Left lung (tissue), 4 donors: ENCODE measurements at regions not wholly inside any gene's neighbourhood (a gene's known extent, or its start where the extent isn't known, plus 50 kb on each side); places are given as distances from the start of the nearest gene placed in this dataset.

Experiments
- ATAC-seq: fragments of 200-7000 bp; cut with Tn5 transposase; one replicate; pipeline ENCODE4 v1.9.1; 2020; ENCODE audit warnings: moderate library complexity
- DNase-seq, 4 donors: peaks; one replicate each; pipeline ENCODE4 v3.0.0-alpha.2; 2013 to 2020
- H3K27ac ChIP-seq, 2 donors: fragments of 200-600 bp; sonication (generic) in 1 of 2; one replicate each; pipeline versions ENCODE4 v1.5.0 to v1.8.0; 2020 to 2021
- H3K27me3 ChIP-seq, 2 donors: fragments of 200-600 bp; sonication (generic) in 1 of 2; one replicate each; pipeline versions ENCODE4 v1.5.0 to v1.8.0; 2020 to 2021
- H3K36me3 ChIP-seq, 2 donors: fragments of 200-600 bp; sonication (generic) in 1 of 2; one replicate each; pipeline versions ENCODE4 v1.5.0 to v1.8.0; 2020 to 2021
- H3K4me1 ChIP-seq, 2 donors: fragments of 200-600 bp; one replicate each; pipeline ENCODE4 v1.8.0; 2021
- H3K4me3 ChIP-seq, 2 donors: fragments of 200-600 bp; sonication (generic) in 1 of 2; one replicate each; pipeline versions ENCODE4 v1.5.0 to v1.8.0; 2020 to 2021; ENCODE audit warnings: mild to moderate bottlenecking in 1 of 2
- H3K9me3 ChIP-seq, 2 donors: fragments of 200-600 bp; sonication (generic) in 1 of 2; one replicate each; pipeline versions ENCODE4 v1.5.0 to v1.8.0; 2020 to 2021
- intact Hi-C, 2 donors: fragments of 100-400 bp; cut with DNase I; formaldehyde crosslinking; loops; one replicate each; pipeline versions ENCODE4 v1.11.2 to v1.14.2; 2022
- TF ChIP-seq, protein P1 (sequence below), 2 donors: fragments of 200-600 bp; sonication (generic) in 1 of 2; IDR thresholded peaks; one replicate each; pipeline versions ENCODE4 v1.5.0 to v1.8.0; 2021; ENCODE audit warnings: antibody characterized with exemption in 2 of 2
- donor health status: DM: no; HTN: yes; CAD: no.
- donor health status: DM: no; HTN: no; CAD: no.

- intact Hi-C loops: no loop called here
- Histone ChIP-seq H3K27me3 (no peaks in the 10 kb centered on the region), H3K36me3 (no peaks in the 10 kb centered on the region), H3K27ac (no peak overlapping the region), H3K4me1 (no peaks in the 10 kb centered on the region), H3K4me3 (no peak overlapping the region), H3K9me3 (no peaks in the 10 kb centered on the region)
- TF ChIP-seq, protein P1, sequence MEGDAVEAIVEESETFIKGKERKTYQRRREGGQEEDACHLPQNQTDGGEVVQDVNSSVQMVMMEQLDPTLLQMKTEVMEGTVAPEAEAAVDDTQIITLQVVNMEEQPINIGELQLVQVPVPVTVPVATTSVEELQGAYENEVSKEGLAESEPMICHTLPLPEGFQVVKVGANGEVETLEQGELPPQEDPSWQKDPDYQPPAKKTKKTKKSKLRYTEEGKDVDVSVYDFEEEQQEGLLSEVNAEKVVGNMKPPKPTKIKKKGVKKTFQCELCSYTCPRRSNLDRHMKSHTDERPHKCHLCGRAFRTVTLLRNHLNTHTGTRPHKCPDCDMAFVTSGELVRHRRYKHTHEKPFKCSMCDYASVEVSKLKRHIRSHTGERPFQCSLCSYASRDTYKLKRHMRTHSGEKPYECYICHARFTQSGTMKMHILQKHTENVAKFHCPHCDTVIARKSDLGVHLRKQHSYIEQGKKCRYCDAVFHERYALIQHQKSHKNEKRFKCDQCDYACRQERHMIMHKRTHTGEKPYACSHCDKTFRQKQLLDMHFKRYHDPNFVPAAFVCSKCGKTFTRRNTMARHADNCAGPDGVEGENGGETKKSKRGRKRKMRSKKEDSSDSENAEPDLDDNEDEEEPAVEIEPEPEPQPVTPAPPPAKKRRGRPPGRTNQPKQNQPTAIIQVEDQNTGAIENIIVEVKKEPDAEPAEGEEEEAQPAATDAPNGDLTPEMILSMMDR (IDR thresholded peaks at IDR 0.05): no peak
- ATAC-seq (no peak), DNase-seq (no peak)
Measured at GRCh38 chr1:58430421-58431275, 115.9 kb downstream of the OMA1 start.

DNA sequence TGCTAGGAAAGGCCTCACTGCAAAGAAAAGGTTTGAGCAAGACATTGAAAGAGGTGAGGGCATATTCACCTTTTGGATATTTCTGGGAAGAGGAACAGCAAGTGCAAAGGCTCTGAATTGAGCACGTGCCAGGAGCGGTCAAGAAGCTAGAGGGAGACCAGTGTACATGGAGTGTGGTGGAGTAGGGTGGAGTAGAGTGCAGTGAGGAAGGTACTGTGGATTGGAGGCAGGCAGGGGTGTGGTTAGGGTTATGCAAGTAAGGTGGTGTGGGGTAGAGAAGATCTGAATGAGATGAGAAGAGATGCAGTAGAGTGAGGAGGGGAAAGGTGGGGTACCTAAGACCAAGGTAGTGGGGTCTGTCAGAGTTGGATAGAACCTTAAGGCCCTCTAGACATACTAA, 119.6 kb downstream of the OMA1 start:
- H3K27ac ChIP-seq: no peak overlapping the region
- H3K27me3 ChIP-seq: no peaks in the 10 kb centered on the region
- no peaks in the 10 kb centered on the region for H3K9me3 ChIP-seq
- DNase-seq: no peak
- H3K4me1 ChIP-seq: no peaks in the 10 kb centered on the region
- ATAC-seq: no peak
- H3K36me3 ChIP-seq: no peaks in the 10 kb centered on the region
- H3K4me3 ChIP-seq: no peak overlapping the region
- TF ChIP-seq, protein P1 (IDR thresholded peaks at IDR 0.05): no peak
- intact Hi-C loops: no loop called here

DNA sequence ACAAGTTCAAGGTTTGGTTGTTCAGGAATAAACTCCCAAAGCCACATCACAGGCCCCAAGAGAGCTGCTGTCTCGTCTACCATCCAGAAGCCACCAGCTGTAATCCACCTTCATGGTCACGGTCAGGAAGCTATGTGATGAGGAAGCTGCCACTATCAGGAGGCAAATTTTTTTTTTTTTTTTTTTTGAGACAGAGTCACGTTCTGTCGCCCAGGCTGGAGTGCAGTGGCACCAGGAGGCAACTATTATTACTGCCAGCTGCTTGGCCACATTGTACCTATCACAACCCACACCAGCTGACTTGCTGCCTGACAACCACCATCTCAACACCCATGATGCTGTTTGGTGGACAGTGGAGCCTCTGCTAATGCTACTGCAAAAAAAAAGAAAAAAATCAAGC, 124.1 kb downstream of the OMA1 start:
- DNase-seq (no peak), ATAC-seq (no peak)
- no peaks in the 10 kb centered on the region for H3K27me3 ChIP-seq
- no peaks in the 10 kb centered on the region for H3K9me3 ChIP-seq
- H3K36me3 ChIP-seq: no peaks in the 10 kb centered on the region
- H3K4me3 ChIP-seq: no peak overlapping the region
- TF ChIP-seq, protein P1 (IDR thresholded peaks at IDR 0.05): no peak
- H3K27ac ChIP-seq: no peak overlapping the region
- intact Hi-C loops: no loop called here
- no peaks in the 10 kb centered on the region for H3K4me1 ChIP-seq

DNA sequence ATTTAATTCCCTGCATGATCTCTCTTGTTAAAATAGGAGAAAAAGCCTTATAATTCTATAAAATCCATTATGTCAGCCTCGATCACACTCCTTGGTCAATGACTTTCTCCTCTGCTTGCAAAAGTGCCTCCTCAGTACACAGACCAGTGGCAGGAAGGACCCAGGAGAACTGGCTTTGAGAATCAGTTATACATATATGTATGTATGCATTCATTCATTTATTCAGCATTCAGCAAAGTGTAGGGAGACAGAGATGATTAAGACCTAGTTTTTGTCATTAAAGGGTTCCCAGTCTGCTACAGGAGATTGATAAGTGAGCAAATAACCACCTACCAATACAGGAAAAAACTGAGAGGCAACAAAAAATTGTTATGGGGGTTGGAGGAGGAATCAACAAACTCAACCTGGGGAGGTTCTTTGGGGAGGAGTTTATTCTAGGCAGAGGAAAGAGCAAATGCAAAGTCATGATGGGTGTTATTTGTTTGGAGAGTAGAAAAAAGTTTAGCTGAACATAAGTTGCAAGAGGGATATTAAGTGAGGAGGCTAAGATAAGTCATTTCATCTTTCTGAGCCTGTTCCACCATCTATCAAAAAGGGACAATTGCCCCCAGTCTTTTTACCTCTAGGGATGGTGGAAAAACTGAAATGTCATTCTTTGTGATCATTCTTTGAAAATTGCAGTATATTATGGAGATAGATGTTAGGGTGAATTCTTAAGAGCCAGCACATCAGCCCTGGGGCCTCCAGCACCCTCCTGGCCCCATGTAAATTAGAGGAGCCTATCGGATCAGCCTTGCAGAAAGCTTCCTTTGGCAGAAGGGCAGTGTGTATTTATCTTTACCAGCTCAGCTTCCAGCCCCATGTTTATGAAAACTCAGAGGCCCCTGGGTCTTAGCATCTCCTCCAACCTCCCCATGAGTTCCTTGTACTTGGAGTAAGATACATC, 128.0 kb downstream of the OMA1 start:
- H3K4me1 ChIP-seq: no peaks in the 10 kb centered on the region
- H3K4me3 ChIP-seq: no peak overlapping the region
- H3K27ac ChIP-seq: no peak overlapping the region
- DNase-seq (no peak), ATAC-seq (no peak)
- intact Hi-C loops: no loop called here
- no peaks in the 10 kb centered on the region for H3K9me3 ChIP-seq
- H3K27me3 ChIP-seq: no peaks in the 10 kb centered on the region
- H3K36me3 ChIP-seq: no peaks in the 10 kb centered on the region
- TF ChIP-seq, protein P1 (IDR thresholded peaks at IDR 0.05): no peak

DNA sequence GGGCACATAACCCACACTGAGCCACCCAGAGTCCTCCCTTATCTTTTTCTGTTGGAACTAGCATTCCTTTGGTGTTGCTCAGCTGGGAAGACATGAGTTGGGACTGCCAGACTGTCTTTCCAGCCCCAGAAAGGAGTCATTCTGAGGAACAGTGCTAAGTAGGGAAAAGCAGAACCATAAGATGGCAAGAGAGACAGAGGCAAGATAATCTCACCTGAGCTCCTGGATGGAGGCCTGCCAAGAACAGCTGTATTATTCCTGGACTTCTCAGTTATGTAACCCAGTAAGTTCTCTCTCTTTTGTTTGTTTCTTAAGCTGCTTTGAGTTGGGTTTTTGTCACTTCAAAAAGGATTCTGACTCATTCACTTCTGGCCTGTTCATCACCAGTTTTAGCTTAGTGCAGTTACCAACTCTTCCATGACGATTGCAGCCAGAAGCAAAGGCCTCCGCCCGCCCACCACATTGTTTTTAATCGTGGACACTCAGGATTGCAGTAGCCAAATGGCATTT, 134.4 kb downstream of the OMA1 start:
- no peaks in the 10 kb centered on the region for H3K4me1 ChIP-seq
- no peak for DNase-seq
- no peak for ATAC-seq
- intact Hi-C loops: no loop called here
- H3K9me3 ChIP-seq: no peaks in the 10 kb centered on the region
- TF ChIP-seq, protein P1 (IDR thresholded peaks at IDR 0.05): no peak
- H3K4me3 ChIP-seq: no peak overlapping the region
- no peak overlapping the region for H3K27ac ChIP-seq
- H3K27me3 ChIP-seq: no peaks in the 10 kb centered on the region
- no peaks in the 10 kb centered on the region for H3K36me3 ChIP-seq
